Stimulated activated CD4-positive, alpha-beta T cell treated with anti-CD3 and anti-CD28 coated beads, TNF-alpha, amount 100 ng/mL, for 1 hour (primary cell): ENCODE measurements at regions not wholly inside any gene's neighbourhood (a gene's known extent, or its start where the extent isn't known, plus 50 kb on each side); places are given as distances from the start of the nearest gene placed in this dataset.

Source experiments
- DNase-seq, 3 donors: peaks; one replicate each; pipeline ENCODE4 v3.0.0-alpha.2; 2020; ENCODE audit warnings: low read depth in 3 of 3, low spot score in 1 of 3

GRCh38 chr5:40414922-40415321 lies 264.8 kb upstream of the PTGER4 start:
- no peak for DNase-seq

- DNase-seq, result no peak
Measured at GRCh38 chr5:40413743-40414142, 266.0 kb upstream of the PTGER4 start.

DNA sequence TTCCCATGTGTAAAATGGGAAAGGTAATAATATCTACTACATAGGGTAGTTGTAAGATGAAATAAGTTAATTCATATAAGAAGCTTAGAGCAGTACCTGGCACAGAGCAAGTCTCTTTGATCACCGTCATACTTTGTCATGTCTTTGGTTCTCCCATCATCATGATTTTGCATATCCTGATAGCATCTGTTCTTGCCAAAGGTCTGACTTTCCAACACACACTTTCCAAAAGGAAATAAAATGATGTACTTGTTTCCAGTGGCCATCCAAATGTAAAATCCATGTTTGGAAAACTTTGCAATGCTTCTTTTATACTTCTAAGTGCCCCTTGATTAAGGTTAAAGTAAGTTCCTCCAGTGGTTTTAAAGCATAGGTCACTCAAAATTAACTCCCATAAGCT lies 266.9 kb upstream of the PTGER4 start:
- no peak for DNase-seq

- DNase-seq, result no peak
Measured at GRCh38 chr5:40410964-40411635, 268.6 kb upstream of the PTGER4 start.

- peak in 2 of 3 donors; percentile 51 to 70 for DNase-seq
Measured at GRCh38 chr5:40410231-40410861, 269.4 kb upstream of the PTGER4 start.

DNA sequence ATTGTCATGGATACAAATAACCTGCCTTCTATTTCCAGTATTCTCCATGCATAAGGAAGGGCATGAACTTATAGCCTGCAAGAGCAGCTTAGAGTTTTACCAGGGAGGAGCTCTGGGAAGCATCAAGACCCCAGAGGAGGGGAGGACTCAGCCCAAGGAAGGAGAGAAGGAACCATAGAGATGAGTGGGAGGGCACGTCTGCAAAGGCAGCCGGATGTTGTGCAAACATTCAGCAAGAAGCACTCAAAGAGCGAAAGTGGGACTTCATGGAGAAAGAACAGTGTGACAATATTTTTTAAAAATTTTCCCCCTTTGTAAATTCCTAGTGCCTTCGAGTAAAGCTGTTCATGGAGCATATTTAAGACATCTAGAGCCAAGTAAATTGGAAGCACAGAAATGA lies 270.1 kb upstream of the PTGER4 start:
- no peak for DNase-seq

GRCh38 chr5:40406741-40407211 lies 272.9 kb upstream of the PTGER4 start:
- no peak for DNase-seq

GRCh38 chr5:40405996-40406740 lies 273.5 kb upstream of the PTGER4 start:
- DNase-seq, result no peak

- no peak for DNase-seq
Measured at GRCh38 chr5:40405230-40405629, 274.5 kb upstream of the PTGER4 start.

DNA sequence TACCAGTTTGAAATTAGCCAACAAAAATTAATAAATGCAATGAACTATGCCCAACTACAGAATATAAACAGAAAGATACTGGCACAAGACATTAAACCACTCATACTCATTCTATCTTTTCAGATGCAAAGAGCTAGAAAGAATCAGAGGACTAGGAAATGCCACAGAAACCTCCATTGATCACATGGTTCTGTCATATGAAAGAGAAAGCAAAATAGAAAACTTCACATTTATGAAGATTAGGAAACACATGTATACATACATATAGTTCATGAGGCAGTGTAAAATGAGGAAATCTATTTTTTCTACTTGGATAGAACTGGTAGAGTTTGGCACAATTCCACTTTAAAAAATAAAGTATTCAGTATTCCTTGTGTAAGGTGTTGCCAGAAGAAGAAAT lies 275.1 kb upstream of the PTGER4 start:
- DNase-seq, result no peak

DNA sequence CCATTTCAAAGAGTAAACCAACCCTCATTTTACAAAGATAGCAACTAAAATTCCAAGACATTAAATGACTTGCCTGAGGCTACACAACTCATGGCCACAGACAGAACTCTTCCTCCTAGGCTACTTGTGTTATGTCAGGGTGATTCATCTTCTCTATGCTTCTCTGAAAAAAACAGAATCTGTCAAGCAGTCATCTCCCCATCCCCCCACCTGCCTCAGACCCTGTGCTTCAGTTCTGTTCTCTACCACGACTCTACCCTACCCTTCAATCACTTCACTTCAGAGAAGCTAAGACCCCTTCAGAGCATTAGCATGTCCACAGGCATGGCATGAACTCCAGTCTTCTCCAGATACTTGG lies 277.7 kb upstream of the PTGER4 start:
- no peak for DNase-seq

GRCh38 chr5:40401284-40402006 lies 278.3 kb upstream of the PTGER4 start:
- no peak for DNase-seq

DNA sequence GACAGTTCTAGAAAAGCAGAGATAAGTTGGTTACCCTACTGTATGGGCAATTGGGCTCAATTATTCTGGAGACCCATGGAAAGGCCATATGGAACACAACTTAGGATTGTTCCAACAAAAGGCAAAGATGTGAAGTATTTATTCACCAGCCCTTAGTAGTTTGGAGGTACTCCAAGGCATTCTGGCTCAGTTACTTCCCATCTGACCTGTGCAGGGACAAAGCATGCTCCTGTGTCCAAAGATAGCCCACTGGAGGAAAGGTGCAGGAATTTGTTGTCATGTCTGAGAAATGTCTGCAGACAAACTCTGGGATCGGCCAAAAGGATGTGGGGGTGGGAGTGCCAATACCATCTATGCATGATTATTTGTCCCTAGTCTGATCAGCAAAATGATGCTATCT lies 279.5 kb upstream of the PTGER4 start:
- DNase-seq, result no peak

DNA sequence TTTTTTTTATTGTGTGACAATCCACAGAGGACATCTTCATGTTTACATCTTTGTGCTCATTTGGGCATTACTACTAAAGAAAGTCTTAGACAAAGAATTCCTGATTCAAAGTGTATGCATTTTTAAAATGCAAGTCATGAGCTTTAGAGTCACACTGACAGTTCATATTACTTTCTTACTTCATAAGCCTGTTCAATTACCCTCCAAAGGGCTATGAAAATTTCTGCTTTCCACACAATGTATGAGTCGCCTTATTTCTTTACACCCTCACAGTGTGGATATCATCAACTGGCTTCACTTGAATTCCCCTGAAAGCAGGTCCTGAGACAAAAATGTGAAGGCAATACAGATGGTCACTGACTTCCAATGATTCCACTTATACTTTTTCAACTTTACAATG lies 280.4 kb upstream of the PTGER4 start:
- no peak for DNase-seq

DNA sequence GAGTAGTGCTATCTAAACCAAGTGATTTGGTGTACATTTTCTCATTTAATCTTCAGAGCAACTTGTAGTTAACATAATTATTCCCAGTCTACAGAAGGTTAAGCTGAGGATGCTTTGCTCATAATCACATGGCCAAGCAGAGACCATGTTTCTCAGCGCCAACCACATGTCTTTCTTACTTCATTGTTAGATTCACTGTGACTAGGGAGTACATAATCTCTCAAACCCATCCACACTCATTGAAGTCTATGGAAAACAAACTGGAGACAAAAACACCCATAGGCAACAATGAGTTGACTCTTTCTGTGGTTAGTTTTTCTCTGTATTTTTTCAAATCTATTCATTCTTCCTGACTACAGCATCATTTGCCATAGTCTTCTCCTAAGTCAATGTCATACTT lies 281.7 kb upstream of the PTGER4 start:
- DNase-seq, result no peak

GRCh38 chr5:40397091-40397490 lies 282.6 kb upstream of the PTGER4 start:
- DNase-seq, result no peak

GRCh38 chr5:40396317-40396716 lies 283.4 kb upstream of the PTGER4 start:
- no peak for DNase-seq

- DNase-seq, result no peak
Measured at GRCh38 chr5:40395251-40395650, 284.5 kb upstream of the PTGER4 start.

DNA sequence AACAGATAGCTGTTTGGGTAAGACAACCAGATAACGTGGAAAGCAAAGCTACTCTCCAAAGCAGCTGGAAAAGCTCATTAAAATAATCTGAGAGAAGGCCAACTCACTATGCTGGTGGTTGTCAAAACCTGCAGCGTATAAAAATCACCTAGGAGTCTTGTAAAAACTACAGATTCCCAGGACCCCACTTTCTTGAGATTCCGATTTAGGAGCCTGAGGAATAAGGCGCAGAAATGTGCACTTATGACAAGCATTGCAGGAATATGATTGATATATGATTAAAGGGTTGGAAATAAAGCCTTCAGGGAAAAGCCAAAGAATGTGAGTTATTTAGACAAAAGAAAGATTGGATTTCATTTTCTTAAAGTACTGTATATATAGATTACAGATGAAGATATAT lies 285.0 kb upstream of the PTGER4 start:
- no peak for DNase-seq

- DNase-seq, result no peak
Measured at GRCh38 chr5:40391642-40392041, 288.1 kb upstream of the PTGER4 start.

DNA sequence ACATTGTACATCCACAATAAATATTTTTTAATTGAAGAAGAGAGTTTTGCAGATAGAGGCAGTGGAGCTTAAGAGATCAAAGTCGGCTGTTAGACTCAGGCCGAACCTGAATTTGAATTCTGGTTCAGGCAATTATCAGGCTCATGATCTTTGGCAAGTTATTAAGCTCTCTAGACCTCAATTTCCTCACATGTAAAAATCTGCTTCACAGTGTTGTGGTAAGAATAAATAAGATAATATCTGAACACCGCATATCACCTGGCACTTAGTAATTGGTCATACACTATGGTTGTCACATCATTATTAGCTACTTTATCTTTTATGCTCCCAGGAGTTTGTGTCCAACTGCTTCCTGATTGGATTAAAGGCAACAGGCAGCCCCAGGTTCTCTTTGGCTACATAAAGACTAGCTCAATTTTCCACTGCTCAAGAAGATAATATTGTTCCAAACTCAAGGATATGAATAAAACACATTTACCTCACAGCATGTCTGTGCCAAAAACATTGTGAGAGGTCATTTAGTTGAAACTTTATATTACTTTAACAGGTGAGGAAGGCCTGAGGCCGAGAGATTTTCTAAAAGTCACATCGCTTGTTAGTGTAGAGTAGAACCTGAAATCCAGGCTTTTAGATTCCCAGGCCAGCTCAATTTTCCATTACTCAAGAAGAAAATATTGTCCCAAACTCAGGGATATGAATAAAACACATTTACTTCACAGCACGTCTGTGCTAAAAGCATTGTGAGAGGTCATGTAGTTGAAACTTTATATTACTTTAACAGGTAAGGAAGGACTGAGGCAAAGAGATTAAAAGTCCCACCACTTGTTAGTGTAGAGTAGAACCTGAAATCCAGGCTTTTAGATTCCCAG lies 289.2 kb upstream of the PTGER4 start:
- DNase-seq, result no peak
